COLO668 (cell line): ENCODE measurements at regions not wholly inside any gene's neighbourhood (a gene's known extent, or its start where the extent isn't known, plus 50 kb on each side); places are given as distances from the start of the nearest gene placed in this dataset.
"Not testable (repeated sequence)": the region's sequence is repeated elsewhere in the genome, so short reads cannot be mapped to it uniquely, and the experiment has no call there.

Experiments used
- DNase-seq: peaks from one replicate; lab custom pipeline; 2025; ENCODE audit not compliant: unreplicated experiment; lab: John Stamatoyannopoulos, UW

- DNase-seq = no peak
Measured at GRCh38 chr1:68673771-68674170, 176.9 kb upstream of the DEPDC1 start.

- no peak for DNase-seq
Measured at GRCh38 chr1:68675336-68675735, 178.5 kb upstream of the DEPDC1 start.

- no peak for DNase-seq
Measured at GRCh38 chr1:68677684-68678351, 180.9 kb upstream of the DEPDC1 start.

GRCh38 chr1:68696221-68696620 lies 199.3 kb upstream of the DEPDC1 start:
- no peak for DNase-seq

GRCh38 chr1:68703921-68704354 lies 207.1 kb upstream of the DEPDC1 start:
- no peak for DNase-seq

- DNase-seq = no peak
Measured at GRCh38 chr1:68704800-68705443, 208.0 kb upstream of the DEPDC1 start.

GRCh38 chr1:68705466-68705865 lies 208.6 kb upstream of the DEPDC1 start:
- DNase-seq = no peak

- no peak for DNase-seq
Measured at GRCh38 chr1:68706639-68707317, 209.9 kb upstream of the DEPDC1 start.

GRCh38 chr1:68717330-68717729 lies 220.4 kb upstream of the DEPDC1 start:
- DNase-seq = no peak

GRCh38 chr1:68720476-68720875 lies 223.6 kb upstream of the DEPDC1 start:
- no peak for DNase-seq

- no peak for DNase-seq
Measured at GRCh38 chr1:68723791-68724190, 226.9 kb upstream of the DEPDC1 start.

GRCh38 chr1:68725001-68725752 lies 228.3 kb upstream of the DEPDC1 start:
- DNase-seq = peak; percentile 37

GRCh38 chr1:68739486-68739885 lies 242.6 kb upstream of the DEPDC1 start:
- not testable (repeated sequence) for DNase-seq

- DNase-seq = no peak
Measured at GRCh38 chr1:68745011-68745410, 248.1 kb upstream of the DEPDC1 start.

- no peak for DNase-seq
Measured at GRCh38 chr1:68745451-68745850, 248.6 kb upstream of the DEPDC1 start.

- no peak for DNase-seq
Measured at GRCh38 chr1:68746378-68746777, 249.5 kb upstream of the DEPDC1 start.

- no peak for DNase-seq
Measured at GRCh38 chr1:68751723-68752122, 254.8 kb upstream of the DEPDC1 start.

GRCh38 chr1:68758666-68759209 lies 261.9 kb upstream of the DEPDC1 start:
- DNase-seq = no peak

GRCh38 chr1:68767941-68768340 lies 271.1 kb upstream of the DEPDC1 start:
- DNase-seq = no peak

- DNase-seq = no peak
Measured at GRCh38 chr1:68770817-68771216, 273.9 kb upstream of the DEPDC1 start.

GRCh38 chr1:68777851-68778250 lies 281.0 kb upstream of the DEPDC1 start:
- DNase-seq = no peak
